ENCODE measurements at regions not wholly inside any gene's neighbourhood (a gene's known extent, or its start where the extent isn't known, plus 50 kb on each side); places are given as distances from the start of the nearest gene placed in this dataset.
"Not testable (repeated sequence)": the region's sequence is repeated elsewhere in the genome, so short reads cannot be mapped to it uniquely, and the experiment has no call there.

- no peak overlapping the region for H3K4me3 ChIP-seq (replicated peaks in 1 of 2; ENCODE audit: low read depth in 2 of 2, low read length in 2 of 2)
- no peak for DNase-seq (ENCODE audit: low read depth in 2 of 2)
- TF ChIP-seq, protein P1, sequence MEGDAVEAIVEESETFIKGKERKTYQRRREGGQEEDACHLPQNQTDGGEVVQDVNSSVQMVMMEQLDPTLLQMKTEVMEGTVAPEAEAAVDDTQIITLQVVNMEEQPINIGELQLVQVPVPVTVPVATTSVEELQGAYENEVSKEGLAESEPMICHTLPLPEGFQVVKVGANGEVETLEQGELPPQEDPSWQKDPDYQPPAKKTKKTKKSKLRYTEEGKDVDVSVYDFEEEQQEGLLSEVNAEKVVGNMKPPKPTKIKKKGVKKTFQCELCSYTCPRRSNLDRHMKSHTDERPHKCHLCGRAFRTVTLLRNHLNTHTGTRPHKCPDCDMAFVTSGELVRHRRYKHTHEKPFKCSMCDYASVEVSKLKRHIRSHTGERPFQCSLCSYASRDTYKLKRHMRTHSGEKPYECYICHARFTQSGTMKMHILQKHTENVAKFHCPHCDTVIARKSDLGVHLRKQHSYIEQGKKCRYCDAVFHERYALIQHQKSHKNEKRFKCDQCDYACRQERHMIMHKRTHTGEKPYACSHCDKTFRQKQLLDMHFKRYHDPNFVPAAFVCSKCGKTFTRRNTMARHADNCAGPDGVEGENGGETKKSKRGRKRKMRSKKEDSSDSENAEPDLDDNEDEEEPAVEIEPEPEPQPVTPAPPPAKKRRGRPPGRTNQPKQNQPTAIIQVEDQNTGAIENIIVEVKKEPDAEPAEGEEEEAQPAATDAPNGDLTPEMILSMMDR (IDR thresholded peaks at IDR 0.05; ENCODE audit: low read depth, low read length): no peak
Observed at GRCh38 chr10:30722956-30723620, 93.5 kb upstream of the LYZL2 start.

- DNase-seq (ENCODE audit: low read depth in 2 of 2): no peak
- H3K4me3 ChIP-seq (replicated peaks in 1 of 2; ENCODE audit: low read depth in 2 of 2, low read length in 2 of 2): no peak overlapping the region
- TF ChIP-seq, protein P1 (IDR thresholded peaks at IDR 0.05; ENCODE audit: low read depth, low read length): no peak
Observed at GRCh38 chr10:30719832-30720231, 90.3 kb upstream of the LYZL2 start.

GRCh38 chr10:30709700-30710358 is 80.3 kb upstream of the LYZL2 start:
- no peak for DNase-seq (ENCODE audit: low read depth in 2 of 2)
- TF ChIP-seq, protein P1 (IDR thresholded peaks at IDR 0.05; ENCODE audit: low read depth, low read length): no peak
- no peak overlapping the region for H3K4me3 ChIP-seq (replicated peaks in 1 of 2; ENCODE audit: low read depth in 2 of 2, low read length in 2 of 2)

DNA sequence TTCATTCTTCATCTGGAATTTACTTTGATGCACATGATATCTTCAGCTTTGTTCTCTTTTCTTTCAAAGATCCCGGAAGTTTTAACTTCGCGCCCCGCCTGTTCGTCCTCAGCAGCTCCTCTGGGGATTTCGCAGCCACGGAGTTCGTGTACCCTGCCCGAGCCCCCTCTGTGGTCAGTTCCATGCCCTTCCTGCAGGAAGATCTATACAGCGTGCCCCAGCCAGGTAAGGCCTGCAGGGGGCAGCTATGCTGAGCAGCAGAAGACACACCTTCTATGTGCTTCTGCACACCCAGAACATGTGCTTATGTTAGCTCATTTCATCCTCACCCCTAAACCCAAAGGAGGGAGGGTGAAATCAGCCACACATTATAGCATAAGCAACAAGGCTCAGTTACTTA is 79.7 kb upstream of the LYZL2 start:
- no peak overlapping the region for H3K4me3 ChIP-seq (replicated peaks in 1 of 2; ENCODE audit: low read depth in 2 of 2, low read length in 2 of 2)
- TF ChIP-seq, protein P1 (IDR thresholded peaks at IDR 0.05; ENCODE audit: low read depth, low read length): peak; percentile 13
- DNase-seq (ENCODE audit: low read depth in 2 of 2): no peak

GRCh38 chr10:30708234-30708633 is 78.7 kb upstream of the LYZL2 start:
- TF ChIP-seq, protein P1 (IDR thresholded peaks at IDR 0.05; ENCODE audit: low read depth, low read length): no peak
- DNase-seq (ENCODE audit: low read depth in 2 of 2): no peak
- no peak overlapping the region for H3K4me3 ChIP-seq (replicated peaks in 1 of 2; ENCODE audit: low read depth in 2 of 2, low read length in 2 of 2)

DNA sequence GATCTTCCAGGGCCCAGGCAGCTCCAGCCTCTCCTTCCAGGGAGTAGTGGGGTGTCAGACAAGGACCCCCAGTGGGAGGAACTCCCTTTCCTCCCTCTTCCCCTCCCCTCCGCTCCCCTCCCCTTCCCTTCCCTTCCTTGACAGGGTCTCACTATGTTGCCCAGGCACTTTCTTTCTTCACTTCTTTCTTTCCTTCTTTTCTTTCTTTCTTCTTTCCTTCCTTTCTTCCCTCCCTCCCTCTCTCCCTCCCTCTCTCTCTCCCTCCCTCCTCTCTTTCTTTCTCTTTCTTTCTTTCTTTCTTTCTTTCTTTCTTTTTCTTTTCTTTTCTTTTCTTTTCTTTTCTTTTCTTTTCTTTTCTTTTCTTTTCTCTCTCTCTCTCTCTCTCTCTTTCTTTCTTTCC is 76.6 kb upstream of the LYZL2 start:
- not testable (repeated sequence) for H3K4me3 ChIP-seq (replicated peaks in 1 of 2; ENCODE audit: low read depth in 2 of 2, low read length in 2 of 2); DNase-seq (ENCODE audit: low read depth in 2 of 2)

DNA sequence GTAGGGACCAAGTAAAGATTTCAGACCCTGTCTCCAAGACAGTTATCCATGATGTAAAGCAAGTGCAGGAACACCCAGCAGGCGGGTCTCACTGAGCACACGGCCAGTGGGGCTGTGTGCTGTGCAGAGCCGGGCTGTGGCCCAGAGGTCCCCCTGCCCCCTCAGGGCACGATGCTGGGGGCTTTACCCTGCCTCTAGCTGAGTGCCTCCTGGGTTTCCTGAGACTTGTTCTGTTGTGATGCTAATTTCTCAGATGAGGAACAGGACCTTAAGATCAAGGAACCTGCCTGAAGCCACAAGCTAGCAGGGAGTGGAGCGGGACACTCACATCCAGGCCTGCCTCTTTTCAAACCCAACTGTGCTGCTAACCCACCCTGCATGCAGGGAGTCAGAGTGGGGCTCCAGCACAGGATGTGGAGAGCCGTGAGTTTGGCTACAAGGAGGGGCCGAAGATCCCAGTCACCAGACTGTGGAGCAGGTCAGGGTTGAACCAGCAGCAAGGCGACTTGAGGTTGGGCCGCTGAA is 76.1 kb upstream of the LYZL2 start:
- DNase-seq (ENCODE audit: low read depth in 2 of 2): no peak
- H3K4me3 ChIP-seq (replicated peaks in 1 of 2; ENCODE audit: low read depth in 2 of 2, low read length in 2 of 2): no peak overlapping the region

More for the DNA sequence above, 76.1 kb upstream of the LYZL2 start:
- TF ChIP-seq, protein P1 (IDR thresholded peaks at IDR 0.05; ENCODE audit: low read depth, low read length): no peak

All from cardiac fibroblast (primary cell).